Ectodermal cell (in vitro differentiated cells): ENCODE measurements at regions not wholly inside any gene's neighbourhood (a gene's known extent, or its start where the extent isn't known, plus 50 kb on each side); places are given as distances from the start of the nearest gene placed in this dataset.

Source experiments
- H3K27ac ChIP-seq: 2 replicates; pipeline ENCODE4 v1.7.0; 2013; ENCODE audit warnings: mild to moderate bottlenecking, low read depth, low read length; ENCODE audit not compliant: insufficient read depth, poor library complexity, severe bottlenecking
- H3K27me3 ChIP-seq: 2 replicates; pipeline ENCODE4 v1.7.0; 2013; ENCODE audit warnings: mild to moderate bottlenecking, low read length; ENCODE audit not compliant: insufficient read depth, control insufficient read depth, poor library complexity, severe bottlenecking
- H3K36me3 ChIP-seq: one replicate; pipeline ENCODE4 v1.7.0; 2013; ENCODE audit warnings: low read length; ENCODE audit not compliant: control insufficient read depth, insufficient read depth
- H3K4me1 ChIP-seq: one replicate; pipeline ENCODE4 v1.7.0; 2013; ENCODE audit warnings: low read length; ENCODE audit not compliant: control insufficient read depth, insufficient read depth
- H3K4me3 ChIP-seq: 2 replicates; pipeline ENCODE4 v1.7.0; 2013; ENCODE audit warnings: low read depth, low read length, control low read depth; ENCODE audit not compliant: insufficient read depth
- H3K9me3 ChIP-seq: 2 replicates; pipeline ENCODE4 v1.7.0; 2013; ENCODE audit warnings: mild to moderate bottlenecking, low read length, moderate library complexity; ENCODE audit not compliant: control insufficient read depth
- WGBS, 2 experiments: methylation state at CpG; one replicate each; pipeline ENCODE4 v1.1.7; 2013; ENCODE audit warnings: missing lambda C conversion rate in 2 of 2; 5-methylcytosine and 5-hydroxymethylcytosine counted together

DNA sequence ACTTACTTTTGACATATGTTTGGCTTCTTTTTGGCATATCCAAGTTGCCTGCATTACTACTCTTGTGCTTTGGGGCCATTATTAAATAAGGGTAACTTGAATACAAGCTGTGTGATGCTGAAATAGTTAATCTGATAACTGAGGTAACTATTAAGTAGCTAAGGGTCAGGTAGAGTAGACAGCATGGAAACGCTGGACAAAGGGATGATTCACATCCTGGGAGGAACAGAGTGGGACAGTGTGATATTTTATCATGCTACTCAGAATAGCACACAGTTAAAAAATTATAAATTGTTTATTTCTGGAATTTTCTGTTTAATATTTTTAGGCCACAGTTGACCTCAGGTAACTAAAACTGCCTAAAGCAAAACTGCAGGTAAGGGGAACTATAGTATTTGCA lies 483.9 kb downstream of the RFPL4B start:
- H3K9me3 ChIP-seq, result no peaks in the 10 kb centered on the region
- no peaks in the 10 kb centered on the region for H3K36me3 ChIP-seq
- WGBS, 2 experiments, result 89 to 100% methylated on average over 1 of the region's 1 CpG
- peaks cover 11% of the 10 kb centered on the region for H3K4me1 ChIP-seq
- no peak overlapping the region for H3K4me3 ChIP-seq
- H3K27me3 ChIP-seq, result no peaks in the 10 kb centered on the region
- no peak overlapping the region for H3K27ac ChIP-seq

DNA sequence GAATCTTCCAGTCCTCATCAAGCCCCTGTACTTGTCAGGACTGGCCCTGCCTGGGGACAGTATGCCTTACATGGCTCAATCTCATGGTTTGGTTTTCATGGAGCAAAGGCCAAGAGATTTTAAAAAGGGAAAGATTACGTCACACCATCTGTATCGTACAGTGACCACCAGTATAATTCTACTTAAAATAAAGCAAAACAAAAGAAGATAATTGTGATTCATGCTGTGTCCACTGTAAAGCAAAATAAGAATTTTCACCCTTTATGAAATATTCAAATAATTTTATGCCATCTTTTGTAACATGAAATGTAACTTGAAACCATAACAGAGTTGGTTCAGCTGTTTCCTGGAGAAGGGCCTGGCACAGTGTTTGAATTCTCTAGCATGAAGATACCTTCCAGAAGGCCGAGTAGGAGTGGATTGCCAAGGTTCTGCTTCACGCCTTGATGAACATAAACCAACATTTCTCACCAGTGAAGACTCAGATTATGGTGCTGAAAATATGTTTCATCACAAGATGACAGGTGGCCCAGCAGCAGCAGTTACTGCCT lies 486.5 kb downstream of the RFPL4B start:
- 88 to 92% methylated on average over 2 to 3 of the region's 4 CpGs for WGBS, 2 experiments

DNA sequence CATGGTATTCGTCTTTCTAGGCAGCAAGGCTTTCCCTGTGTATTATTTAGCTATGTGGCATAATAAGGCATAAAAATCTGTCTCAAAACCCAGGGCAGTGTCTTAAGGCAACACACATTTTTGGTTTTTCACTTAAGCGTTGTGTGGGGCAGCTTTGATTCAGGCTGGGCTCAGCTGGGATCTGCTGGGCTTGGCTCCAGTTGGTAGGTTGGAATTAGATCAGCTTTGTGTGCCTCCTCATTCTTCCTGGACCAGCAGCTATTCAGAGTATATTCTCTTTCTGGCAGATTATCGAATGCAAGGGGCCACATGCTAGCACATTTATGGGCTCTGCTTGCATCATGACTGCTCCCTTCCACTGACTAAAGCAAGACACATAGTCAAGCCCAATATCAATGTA lies 487.9 kb downstream of the RFPL4B start:
- peaks cover under 1% of the 10 kb centered on the region for H3K4me1 ChIP-seq
- no peak overlapping the region for H3K4me3 ChIP-seq
- WGBS, 2 experiments, result 96 to 98% methylated on average over 3 of the region's 3 CpGs
- H3K27me3 ChIP-seq, result no peaks in the 10 kb centered on the region
- no peak overlapping the region for H3K27ac ChIP-seq
- no peaks in the 10 kb centered on the region for H3K36me3 ChIP-seq
- no peaks in the 10 kb centered on the region for H3K9me3 ChIP-seq

More for the DNA sequence above, 486.5 kb downstream of the RFPL4B start:
- H3K36me3 ChIP-seq, result no peaks in the 10 kb centered on the region
- no peak overlapping the region for H3K4me3 ChIP-seq
- no peak overlapping the region for H3K27ac ChIP-seq
- no peaks in the 10 kb centered on the region for H3K27me3 ChIP-seq
- no peaks in the 10 kb centered on the region for H3K9me3 ChIP-seq
- peaks cover 4% of the 10 kb centered on the region for H3K4me1 ChIP-seq

DNA sequence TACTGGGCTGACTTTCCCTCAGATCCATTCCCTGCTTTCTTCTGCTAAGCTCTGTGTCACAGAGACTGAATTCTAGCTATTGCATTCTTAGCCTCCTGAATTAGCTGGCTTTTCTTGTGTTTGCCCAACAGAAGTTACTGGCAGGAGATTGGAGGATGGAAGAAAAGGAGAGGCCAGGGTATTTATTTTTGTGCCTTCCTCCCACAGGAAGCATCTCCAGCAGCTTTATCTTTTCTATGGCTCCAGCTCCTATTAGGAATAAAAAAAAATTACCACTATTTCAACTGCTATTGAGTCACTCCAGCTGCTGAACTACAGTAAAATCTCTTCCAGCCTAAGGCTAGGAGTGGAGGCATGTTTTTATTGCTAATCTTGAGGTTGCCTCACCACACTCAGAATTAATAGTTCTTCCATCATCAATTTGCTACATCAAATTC lies 492.4 kb downstream of the RFPL4B start:
- H3K9me3 ChIP-seq, result no peaks in the 10 kb centered on the region
- no peak overlapping the region for H3K27ac ChIP-seq
- no peaks in the 10 kb centered on the region for H3K36me3 ChIP-seq
- H3K4me3 ChIP-seq, result no peak overlapping the region
- no peaks in the 10 kb centered on the region for H3K4me1 ChIP-seq
- no peaks in the 10 kb centered on the region for H3K27me3 ChIP-seq

DNA sequence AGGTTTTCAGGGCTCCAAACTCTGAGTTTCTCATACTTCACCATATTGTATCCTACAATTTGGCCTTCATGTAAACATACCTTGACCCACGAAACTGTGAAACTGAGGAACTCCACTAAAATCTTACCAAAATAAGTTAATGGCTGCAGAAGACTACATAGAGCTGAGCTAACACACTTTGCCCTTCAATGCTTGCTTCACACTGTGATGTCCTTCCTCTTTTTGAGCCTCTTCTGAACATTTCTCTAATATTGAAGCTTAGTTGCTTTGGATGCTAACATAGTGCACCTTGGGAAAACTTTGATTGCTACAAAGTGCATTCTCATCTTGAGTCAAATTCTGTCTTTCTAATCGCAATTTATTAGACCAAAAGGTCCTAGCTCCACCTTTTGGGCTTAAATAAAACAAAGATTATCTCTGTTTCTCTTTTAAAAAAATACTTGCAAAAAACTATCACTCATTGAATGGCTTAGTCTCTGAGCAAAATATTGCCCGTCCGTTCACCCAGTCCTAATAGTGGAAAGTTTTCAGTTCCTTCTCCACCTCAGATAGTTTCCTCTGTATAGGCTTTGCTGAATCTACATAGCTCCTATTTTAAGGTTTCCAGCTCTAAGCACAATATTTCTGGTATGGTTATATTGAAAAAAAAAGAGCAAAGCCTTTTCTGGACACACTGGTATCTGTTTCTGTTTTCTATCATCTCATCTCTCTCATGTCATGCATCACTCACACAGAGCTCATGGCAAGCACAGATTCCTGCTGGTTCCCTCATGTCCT lies 494.6 kb downstream of the RFPL4B start:
- H3K4me3 ChIP-seq, result no peak overlapping the region
- no peaks in the 10 kb centered on the region for H3K9me3 ChIP-seq
- 95% methylated on average over 4 of the region's 4 CpGs for WGBS, 2 experiments
- no peak overlapping the region for H3K27ac ChIP-seq
- no peaks in the 10 kb centered on the region for H3K4me1 ChIP-seq
- no peaks in the 10 kb centered on the region for H3K27me3 ChIP-seq
- no peaks in the 10 kb centered on the region for H3K36me3 ChIP-seq

DNA sequence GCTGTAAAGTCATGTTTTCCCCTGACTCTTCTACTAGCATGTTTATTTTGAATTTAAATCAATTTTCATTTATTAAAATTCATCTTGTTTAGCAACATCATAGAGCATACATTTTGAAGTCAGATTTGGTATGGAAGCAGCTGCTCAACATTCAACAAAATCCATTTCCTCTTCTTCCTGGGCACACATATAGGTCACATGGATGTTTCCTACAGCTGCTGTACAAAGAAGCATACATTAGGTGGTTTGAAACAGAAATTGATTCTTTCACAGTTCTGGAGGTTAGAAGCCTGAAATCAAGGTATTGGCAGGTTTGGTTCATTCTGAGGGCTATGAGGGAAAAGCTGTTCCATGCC lies 495.2 kb downstream of the RFPL4B start:
- no peaks in the 10 kb centered on the region for H3K36me3 ChIP-seq
- no peak overlapping the region for H3K27ac ChIP-seq
- H3K9me3 ChIP-seq, result no peaks in the 10 kb centered on the region
- no peaks in the 10 kb centered on the region for H3K27me3 ChIP-seq
- H3K4me1 ChIP-seq, result no peaks in the 10 kb centered on the region
- no peak overlapping the region for H3K4me3 ChIP-seq

DNA sequence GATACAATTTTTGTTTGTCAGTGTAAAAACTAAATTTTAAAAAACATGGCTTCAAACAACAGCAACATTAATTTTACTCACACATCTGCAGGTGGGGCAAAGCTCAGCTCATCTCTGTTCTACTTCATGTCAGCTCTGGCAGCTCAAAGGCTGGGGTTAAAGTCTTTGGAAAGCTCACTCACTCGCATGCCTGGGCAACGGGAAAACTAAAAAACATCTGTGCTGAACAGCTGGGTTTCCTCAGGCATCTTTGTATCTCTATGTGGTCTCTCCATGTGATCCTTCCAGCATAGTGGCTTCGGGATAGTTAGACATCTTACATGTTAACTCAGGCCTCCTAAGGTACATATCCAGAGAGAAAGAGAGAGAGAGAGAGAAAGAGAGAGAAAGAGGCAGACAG lies 499.6 kb downstream of the RFPL4B start:
- H3K36me3 ChIP-seq, result no peaks in the 10 kb centered on the region
- 54 to 61% methylated on average over 3 of the region's 3 CpGs for WGBS, 2 experiments
- no peaks in the 10 kb centered on the region for H3K4me1 ChIP-seq
- H3K27ac ChIP-seq, result no peak overlapping the region
- no peak overlapping the region for H3K4me3 ChIP-seq
- no peaks in the 10 kb centered on the region for H3K27me3 ChIP-seq
- no peaks in the 10 kb centered on the region for H3K9me3 ChIP-seq

DNA sequence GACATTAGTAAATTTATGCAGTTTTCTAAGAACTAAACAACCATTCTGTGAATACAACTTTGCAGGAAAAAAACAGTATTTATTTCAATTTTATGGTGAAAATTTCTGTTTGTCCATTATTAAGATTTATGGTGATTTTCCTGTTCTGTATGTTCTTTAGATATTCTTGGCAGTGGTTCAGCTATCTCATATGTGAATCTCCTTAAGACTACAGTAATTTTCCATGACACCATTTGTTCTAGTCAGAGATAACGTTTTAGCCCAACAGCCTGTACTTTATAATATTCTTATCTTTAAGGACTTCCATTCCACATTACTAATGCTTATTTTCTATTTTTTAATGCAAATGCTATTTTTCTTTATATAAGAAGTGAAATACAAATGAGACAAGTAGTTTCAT lies 504.0 kb downstream of the RFPL4B start:
- 75 to 83% methylated on average over 1 of the region's 1 CpG for WGBS, 2 experiments
- H3K4me3 ChIP-seq, result no peak overlapping the region
- H3K4me1 ChIP-seq, result no peaks in the 10 kb centered on the region
- no peaks in the 10 kb centered on the region for H3K36me3 ChIP-seq
- H3K27me3 ChIP-seq, result no peaks in the 10 kb centered on the region
- no peak overlapping the region for H3K27ac ChIP-seq
- no peaks in the 10 kb centered on the region for H3K9me3 ChIP-seq

DNA sequence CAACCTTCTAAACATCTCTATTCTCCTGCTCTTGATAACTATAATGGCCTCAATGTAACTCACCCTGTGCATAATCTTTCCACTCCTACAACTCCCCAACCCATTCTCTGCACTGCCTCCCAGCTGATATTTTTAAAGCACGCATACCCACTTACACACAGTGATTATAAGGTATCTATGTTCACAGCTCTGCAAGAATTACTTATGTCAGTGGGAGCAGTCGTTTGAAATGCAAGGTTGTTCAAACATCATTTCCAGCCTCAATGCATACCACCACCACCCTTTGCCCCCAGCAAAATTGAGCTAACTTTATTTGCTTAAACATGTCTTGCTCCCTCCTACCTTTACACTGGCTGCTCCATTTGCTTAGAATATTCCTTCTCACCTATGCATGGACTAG lies 506.0 kb downstream of the RFPL4B start:
- H3K27me3 ChIP-seq, result no peaks in the 10 kb centered on the region
- no peaks in the 10 kb centered on the region for H3K4me1 ChIP-seq
- no peak overlapping the region for H3K4me3 ChIP-seq
- no peaks in the 10 kb centered on the region for H3K9me3 ChIP-seq
- no peak overlapping the region for H3K27ac ChIP-seq
- H3K36me3 ChIP-seq, result no peaks in the 10 kb centered on the region
- WGBS, 2 experiments, result 85 to 98% methylated on average over 2 of the region's 2 CpGs

DNA sequence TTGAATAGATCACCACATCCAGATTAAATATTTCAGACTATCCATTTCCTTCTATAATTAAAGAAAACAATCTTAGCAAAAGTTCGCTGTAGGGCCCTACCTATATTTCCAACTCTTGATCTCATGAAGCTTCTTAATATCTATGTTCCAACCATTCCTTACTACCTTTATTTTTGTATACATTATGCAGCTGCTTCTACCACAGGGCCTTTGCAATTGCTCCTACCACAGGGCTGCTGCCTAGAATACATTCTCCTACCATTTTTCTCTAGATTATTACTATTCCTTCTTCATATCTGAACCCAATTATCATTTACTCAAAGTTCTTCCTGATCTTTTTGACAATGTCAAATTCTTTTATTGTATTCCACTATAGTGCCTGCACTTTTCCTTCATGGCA lies 516.6 kb downstream of the RFPL4B start:
- no peak overlapping the region for H3K4me3 ChIP-seq
- no peaks in the 10 kb centered on the region for H3K27me3 ChIP-seq
- H3K27ac ChIP-seq, result no peak overlapping the region
- WGBS, 2 experiments, result 92 to 94% methylated on average over 1 of the region's 1 CpG
- H3K36me3 ChIP-seq, result no peaks in the 10 kb centered on the region
- peaks cover 4% of the 10 kb centered on the region for H3K4me1 ChIP-seq
- H3K9me3 ChIP-seq, result no peaks in the 10 kb centered on the region
